ENCODE measurements at regions not wholly inside any gene's neighbourhood (a gene's known extent, or its start where the extent isn't known, plus 50 kb on each side); places are given as distances from the start of the nearest gene placed in this dataset.

GRCh38 chr21:23507501-23507900 is 2099.8 kb downstream of the MRPL39 start:
- DNase-seq = no peak

GRCh38 chr21:23496729-23497128 is 2110.6 kb downstream of the MRPL39 start:
- no peak for DNase-seq

GRCh38 chr21:23488245-23488644 is 2119.0 kb downstream of the MRPL39 start:
- DNase-seq = no peak

GRCh38 chr21:23480591-23481270 is 2126.6 kb downstream of the MRPL39 start:
- no peak for DNase-seq

- no peak for DNase-seq
Measured at GRCh38 chr21:23478381-23478780, 2128.9 kb downstream of the MRPL39 start.

GRCh38 chr21:23475281-23476219 is 2131.7 kb downstream of the MRPL39 start:
- DNase-seq = no peak

GRCh38 chr21:23471877-23472276 is 2135.4 kb downstream of the MRPL39 start:
- DNase-seq = no peak

GRCh38 chr21:23463365-23463764 is 2143.9 kb downstream of the MRPL39 start:
- DNase-seq = no peak

GRCh38 chr21:23455676-23456075 is 2151.6 kb downstream of the MRPL39 start:
- no peak for DNase-seq

- no peak for DNase-seq
Measured at GRCh38 chr21:23452384-23453083, 2154.7 kb downstream of the MRPL39 start.

GRCh38 chr21:23445307-23445706 is 2162.0 kb downstream of the MRPL39 start:
- no peak for DNase-seq

- DNase-seq = no peak
Measured at GRCh38 chr21:23438081-23438480, 2169.2 kb downstream of the MRPL39 start.

GRCh38 chr21:23402929-23403520 is 2204.3 kb downstream of the MRPL39 start:
- no peak for DNase-seq

- DNase-seq = no peak
Measured at GRCh38 chr21:23401278-23401677, 2206.0 kb downstream of the MRPL39 start.

- DNase-seq = no peak
Measured at GRCh38 chr21:23398726-23399125, 2208.6 kb downstream of the MRPL39 start.

- DNase-seq = no peak
Measured at GRCh38 chr21:23394458-23394857, 2212.8 kb downstream of the MRPL39 start.

GRCh38 chr21:23384679-23385078 is 2222.6 kb downstream of the MRPL39 start:
- no peak for DNase-seq

GRCh38 chr21:23374155-23374554 is 2233.1 kb downstream of the MRPL39 start:
- DNase-seq = no peak

GRCh38 chr21:23356905-23357304 is 2250.4 kb downstream of the MRPL39 start:
- DNase-seq = no peak

GRCh38 chr21:23316190-23316589 is 2291.1 kb downstream of the MRPL39 start:
- DNase-seq = no peak

- DNase-seq = no peak
Measured at GRCh38 chr21:23308741-23309140, 2298.5 kb downstream of the MRPL39 start.

- no peak for DNase-seq
Measured at GRCh38 chr21:23307065-23307464, 2300.2 kb downstream of the MRPL39 start.

GRCh38 chr21:23292292-23292691 is 2294.1 kb downstream of the NCAM2 start:
- no peak for DNase-seq
